SK-N-SH treated with all-trans-retinoic acid at 6 μM for 48 hours (cell line): ENCODE measurements at regions not wholly inside any gene's neighbourhood (a gene's known extent, or its start where the extent isn't known, plus 50 kb on each side); places are given as distances from the start of the nearest gene placed in this dataset.

Source experiments
- ARNTL ChIP-seq: fragments of 450-650 bp; formaldehyde crosslinking; IDR thresholded peaks from 2 replicates; pipeline ENCODE4 v1.5.0; 2020; ENCODE audit warnings: low read depth, mild to moderate bottlenecking, moderate library complexity, borderline replicate concordance
- CSDC2 ChIP-seq: fragments of 250-450 bp; sonication (Bioruptor Pico); IDR thresholded peaks from 2 replicates; pipeline ENCODE4 v1.5.0; 2020; ENCODE audit warnings: mild to moderate bottlenecking, moderate library complexity
- CSRNP3 ChIP-seq: fragments of 250-450 bp; sonication (Bioruptor Pico); IDR thresholded peaks from 2 replicates; pipeline ENCODE4 v1.5.1; 2021; ENCODE audit warnings: mild to moderate bottlenecking, moderate library complexity
- ISL1 ChIP-seq: fragments of 250-450 bp; sonication (Bioruptor Pico); IDR thresholded peaks from 2 replicates; pipeline ENCODE4 v2.1.2; 2022; ENCODE audit warnings: mild to moderate bottlenecking, moderate library complexity
- PATZ1 ChIP-seq: fragments of 250-450 bp; sonication (Bioruptor Pico); IDR thresholded peaks from 2 replicates; pipeline ENCODE4 v1.8.0; 2020; ENCODE audit warnings: mild to moderate bottlenecking, moderate library complexity, borderline replicate concordance
- PPARA ChIP-seq: fragments of 250-450 bp; sonication (Bioruptor Pico); IDR thresholded peaks from 2 replicates; pipeline ENCODE4 v1.5.0; 2020; ENCODE audit warnings: mild to moderate bottlenecking, borderline replicate concordance
- RARB ChIP-seq: fragments of 250-450 bp; sonication (Bioruptor Pico); IDR thresholded peaks from 2 replicates; pipeline ENCODE4 v1.8.0; 2021; ENCODE audit warnings: mild to moderate bottlenecking, moderate library complexity
- TSHZ2 ChIP-seq: fragments of 250-450 bp; sonication (Bioruptor Pico); IDR thresholded peaks from 2 replicates; pipeline ENCODE4 v1.5.0; 2020; ENCODE audit warnings: mild to moderate bottlenecking, moderate library complexity
- ZC3H10 ChIP-seq: fragments of 250-450 bp; sonication (Bioruptor Pico); IDR thresholded peaks from 2 replicates; pipeline ENCODE4 v1.5.1; 2021; ENCODE audit warnings: mild to moderate bottlenecking, moderate library complexity
- ZNF565 ChIP-seq: fragments of 450-650 bp; formaldehyde crosslinking; conservative IDR thresholded peaks from 2 replicates; pipeline ENCODE4 v1.5.0; 2020; ENCODE audit warnings: low read depth, mild to moderate bottlenecking, moderate library complexity
- ZNF8 ChIP-seq: fragments of 450-650 bp; formaldehyde crosslinking; IDR thresholded peaks from 2 replicates; pipeline ENCODE4 v1.5.0; 2020; ENCODE audit warnings: mild to moderate bottlenecking, moderate library complexity

GRCh38 chr16:66186251-66186785 is 180.2 kb upstream of the CDH5 start:
- TF ChIP-seq CSDC2 (no peak), ARNTL (CRISPR knock-in tag) (no peak), RARB (CRISPR knock-in tag) (no peak), PPARA (no peak), ISL1 (CRISPR knock-in tag) (no peak), ZC3H10 (CRISPR knock-in tag) (no peak), PATZ1 (CRISPR knock-in tag) (no peak), ZNF8 (CRISPR knock-in tag) (no peak), TSHZ2 (CRISPR knock-in tag) (no peak), ZNF565 (CRISPR knock-in tag) (no peak), CSRNP3 (CRISPR knock-in tag) (no peak)
